ENCODE measurements at regions not wholly inside any gene's neighbourhood (a gene's known extent, or its start where the extent isn't known, plus 50 kb on each side); places are given as distances from the start of the nearest gene placed in this dataset.

DNA sequence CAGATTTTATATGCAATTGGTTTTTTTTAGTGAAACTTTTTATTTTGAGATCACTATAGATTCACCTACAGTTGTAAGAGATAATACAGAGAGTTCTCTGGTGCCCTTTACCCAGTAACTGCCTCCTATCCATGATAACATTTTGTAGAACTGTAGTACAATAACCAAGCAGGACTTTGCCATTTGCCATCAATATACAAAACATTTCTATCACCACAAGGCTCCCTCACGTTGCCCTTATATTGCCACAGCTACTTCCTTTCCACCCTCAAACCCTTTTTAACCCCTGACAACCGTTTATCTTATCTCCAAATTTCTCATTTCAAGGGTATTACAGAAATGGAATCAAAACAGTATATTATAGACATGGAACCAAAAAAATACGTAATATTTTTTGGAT lies 130.7 kb upstream of the GOLGA6L4 start:
- TF ChIP-seq, protein P1, sequence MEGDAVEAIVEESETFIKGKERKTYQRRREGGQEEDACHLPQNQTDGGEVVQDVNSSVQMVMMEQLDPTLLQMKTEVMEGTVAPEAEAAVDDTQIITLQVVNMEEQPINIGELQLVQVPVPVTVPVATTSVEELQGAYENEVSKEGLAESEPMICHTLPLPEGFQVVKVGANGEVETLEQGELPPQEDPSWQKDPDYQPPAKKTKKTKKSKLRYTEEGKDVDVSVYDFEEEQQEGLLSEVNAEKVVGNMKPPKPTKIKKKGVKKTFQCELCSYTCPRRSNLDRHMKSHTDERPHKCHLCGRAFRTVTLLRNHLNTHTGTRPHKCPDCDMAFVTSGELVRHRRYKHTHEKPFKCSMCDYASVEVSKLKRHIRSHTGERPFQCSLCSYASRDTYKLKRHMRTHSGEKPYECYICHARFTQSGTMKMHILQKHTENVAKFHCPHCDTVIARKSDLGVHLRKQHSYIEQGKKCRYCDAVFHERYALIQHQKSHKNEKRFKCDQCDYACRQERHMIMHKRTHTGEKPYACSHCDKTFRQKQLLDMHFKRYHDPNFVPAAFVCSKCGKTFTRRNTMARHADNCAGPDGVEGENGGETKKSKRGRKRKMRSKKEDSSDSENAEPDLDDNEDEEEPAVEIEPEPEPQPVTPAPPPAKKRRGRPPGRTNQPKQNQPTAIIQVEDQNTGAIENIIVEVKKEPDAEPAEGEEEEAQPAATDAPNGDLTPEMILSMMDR (IDR thresholded peaks at IDR 0.05): no peak
- TF ChIP-seq SIN3A (IDR thresholded peaks at IDR 0.05; ENCODE audit: borderline replicate concordance, insufficient read depth, low read depth, low read length): no peak
- no peak for TF ChIP-seq TCF7L2 (IDR thresholded peaks at IDR 0.05; ENCODE audit: low read depth, low read length)

All from Panc1 (cell line).